ENCODE measurements at regions not wholly inside any gene's neighbourhood (a gene's known extent, or its start where the extent isn't known, plus 50 kb on each side); places are given as distances from the start of the nearest gene placed in this dataset.

GRCh38 chr7:81887098-81888090 lies 117.5 kb upstream of the HGF start:
- H3K9me3 ChIP-seq (ENCODE audit: insufficient read depth, low read length, severe bottlenecking), result no peaks in the 10 kb centered on the region
- no peaks in the 10 kb centered on the region for H3K36me3 ChIP-seq (ENCODE audit: insufficient read depth, low read length)
- TF ChIP-seq CTCF (IDR thresholded peaks at IDR 0.05; ENCODE audit: borderline replicate concordance, extremely low read depth, low read length, poor library complexity, severe bottlenecking), result no peak
- no peak for TF ChIP-seq EZH2 (IDR thresholded peaks at IDR 0.05; ENCODE audit: borderline replicate concordance, low read depth, low read length, severe bottlenecking)
- ATAC-seq (ENCODE audit: insufficient read depth, low read depth) (peak; percentile 94), DNase-seq (peak; percentile 52)
- peak overlapping the region; percentile 57 for H3K4me2 ChIP-seq (ENCODE audit: insufficient read depth, low read length)
- H3K79me2 ChIP-seq (ENCODE audit: insufficient read depth, low read length), result no peaks in the 10 kb centered on the region
- peaks cover 45% of the 10 kb centered on the region for H3K4me1 ChIP-seq (ENCODE audit: insufficient read depth, low read length)
- no peaks in the 10 kb centered on the region for H4K20me1 ChIP-seq (ENCODE audit: insufficient read depth, low read length)
- peak overlapping the region; percentile 8; the same call in 1 of the 2 replicates for H2AFZ ChIP-seq (ENCODE audit: low read depth, low read length)
- no peaks in the 10 kb centered on the region for H3K27me3 ChIP-seq (ENCODE audit: insufficient read depth, low read length, poor library complexity)
- peak overlapping the region; percentile 37 for H3K9ac ChIP-seq (ENCODE audit: low read depth, low read length)
- H3K4me3 ChIP-seq (ENCODE audit: low read depth in 1 of 2, low read length in 2 of 2), result peak overlapping the region in 1 of 2 experiments; percentile 7; a peak in 1 of 4 replicates
- H3K27ac ChIP-seq (ENCODE audit: low read length), result peak overlapping the region; percentile 82

- DNase-seq, result no peak
- no peak overlapping the region for H2AFZ ChIP-seq (ENCODE audit: low read depth, low read length)
- no peaks in the 10 kb centered on the region for H3K27me3 ChIP-seq (ENCODE audit: insufficient read depth, low read length, poor library complexity)
- no peak for TF ChIP-seq CTCF (IDR thresholded peaks at IDR 0.05; ENCODE audit: borderline replicate concordance, extremely low read depth, low read length, poor library complexity, severe bottlenecking)
- no peak for TF ChIP-seq EZH2 (IDR thresholded peaks at IDR 0.05; ENCODE audit: borderline replicate concordance, low read depth, low read length, severe bottlenecking)
- peak overlapping the region; percentile 57 for H3K4me2 ChIP-seq (ENCODE audit: insufficient read depth, low read length)
- peak overlapping the region; percentile 81 for H3K27ac ChIP-seq (ENCODE audit: low read length)
- 0 out of 3 replicates have a peak, but pooled peaks have one; percentile 6 for ATAC-seq (ENCODE audit: insufficient read depth, low read depth)
- H3K4me3 ChIP-seq (ENCODE audit: low read depth in 1 of 2, low read length in 2 of 2), result peak overlapping the region in 1 of 2 experiments; percentile 29; a peak in 2 of 4 replicates
- H4K20me1 ChIP-seq (ENCODE audit: insufficient read depth, low read length), result no peaks in the 10 kb centered on the region
- H3K9ac ChIP-seq (ENCODE audit: low read depth, low read length), result peak overlapping the region; percentile 13; the same call in 1 of the 2 replicates
- H3K79me2 ChIP-seq (ENCODE audit: insufficient read depth, low read length), result no peaks in the 10 kb centered on the region
- H3K9me3 ChIP-seq (ENCODE audit: insufficient read depth, low read length, severe bottlenecking), result no peaks in the 10 kb centered on the region
- no peaks in the 10 kb centered on the region for H3K36me3 ChIP-seq (ENCODE audit: insufficient read depth, low read length)
- H3K4me1 ChIP-seq (ENCODE audit: insufficient read depth, low read length), result peaks cover 45% of the 10 kb centered on the region
Measured at GRCh38 chr7:81886211-81886764, 116.4 kb upstream of the HGF start.

- Histone ChIP-seq H3K4me3 (ENCODE audit: low read depth in 1 of 2, low read length in 2 of 2) (no peak overlapping the region), H3K4me2 (ENCODE audit: insufficient read depth, low read length) (peak overlapping the region; percentile 15; the same call in 1 of the 2 replicates), H3K9me3 (ENCODE audit: insufficient read depth, low read length, severe bottlenecking) (no peaks in the 10 kb centered on the region), H3K9ac (ENCODE audit: low read depth, low read length) (no peak overlapping the region), H2AFZ (ENCODE audit: low read depth, low read length) (no peak overlapping the region), H4K20me1 (ENCODE audit: insufficient read depth, low read length) (no peaks in the 10 kb centered on the region), H3K79me2 (ENCODE audit: insufficient read depth, low read length) (no peaks in the 10 kb centered on the region), H3K36me3 (ENCODE audit: insufficient read depth, low read length) (no peaks in the 10 kb centered on the region), H3K4me1 (ENCODE audit: insufficient read depth, low read length) (peaks cover 45% of the 10 kb centered on the region), H3K27ac (ENCODE audit: low read length) (peak overlapping the region; percentile 61; the same call in 1 of the 2 replicates), H3K27me3 (ENCODE audit: insufficient read depth, low read length, poor library complexity) (no peaks in the 10 kb centered on the region)
- TF ChIP-seq CTCF (IDR thresholded peaks at IDR 0.05; ENCODE audit: borderline replicate concordance, extremely low read depth, low read length, poor library complexity, severe bottlenecking) (no peak), EZH2 (IDR thresholded peaks at IDR 0.05; ENCODE audit: borderline replicate concordance, low read depth, low read length, severe bottlenecking) (no peak)
- no peak for ATAC-seq (ENCODE audit: insufficient read depth, low read depth)
- DNase-seq, result no peak
Measured at GRCh38 chr7:81884817-81885216, 115.0 kb upstream of the HGF start.
